K562 (cell line): ENCODE measurements at regions not wholly inside any gene's neighbourhood (a gene's known extent, or its start where the extent isn't known, plus 50 kb on each side); places are given as distances from the start of the nearest gene placed in this dataset.

Source experiments
- ATAC-seq: fragments of 200-7000 bp; cut with Tn5 transposase; 3 replicates; pipeline ENCODE4 v1.9.1; 2020; ENCODE audit warnings: moderate library complexity
- BruUV-seq: library from RNA; stranded (reverse); fragments of 400-500 nt; replicated peaks from 2 replicates; lab custom pipeline; 2021; lab: Mats Ljungman, UMichigan
- CTCF ChIA-PET: fragments of 300-600 bp; formaldehyde crosslinking; extraction: SDS; loops from one replicate; lab custom pipeline; 2021; ENCODE audit warnings: low intra/inter-chr PET ratio; lab: Yijun Ruan, JAX
- POLR2A ChIA-PET: fragments of 300-600, 350-650 bp; sonication (Branson Sonifier 250); formaldehyde crosslinking; extraction: SDS; loops from one replicate; lab custom pipeline; 2021; ENCODE audit warnings: antibody characterized with exemption, inconsistent platforms; lab: Yijun Ruan, JAX
- DNase-seq, 4 experiments: peaks; one replicate each; pipeline versions ENCODE4 v3.0.0 to v3.0.0-alpha.2; 2011 to 2018; ENCODE audit warnings: low spot score in 3 of 4, mixed read lengths in 3 of 4; ENCODE audit errors: extremely low read depth in 1 of 4
- FAIRE-seq: peaks from 2 replicates; lab custom pipeline; 2011; peaks lifted over from hg19 to GRCh38; lab: Jason Lieb, UNC
- H2AFZ ChIP-seq: 2 replicates; pipeline ENCODE4 v1.6.0; 2011; ENCODE audit warnings: low read depth, low read length, control low read depth, inconsistent platforms
- H3K27ac ChIP-seq: fragments of 200-600 bp; 3 replicates; pipeline ENCODE4 v1.8.0; 2011; ENCODE audit warnings: low read depth, mild to moderate bottlenecking, control low read depth, inconsistent platforms, low read length, moderate library complexity, mixed read lengths; ENCODE audit errors: extremely low read depth
- H3K27me3 ChIP-seq, 2 experiments: fragments of 300-600 bp in 1 of 2; 2 replicates in 1 of 2; 3 replicates in 1 of 2; pipeline versions ENCODE4 v1.6.0 to v1.8.0; 2011; ENCODE audit warnings: inconsistent platforms in 2 of 2, low read length in 2 of 2, mild to moderate bottlenecking in 1 of 2, mixed read lengths in 1 of 2, moderate library complexity in 1 of 2; ENCODE audit not compliant: control insufficient read depth in 2 of 2, insufficient read depth in 2 of 2
- H3K36me3 ChIP-seq: fragments of 300-600 bp; 3 replicates; pipeline ENCODE4 v1.8.0; 2011; ENCODE audit warnings: mild to moderate bottlenecking, low read length, inconsistent platforms; ENCODE audit not compliant: control insufficient read depth, insufficient read depth
- H3K4me1 ChIP-seq, 2 experiments: fragments of 200-600 bp in 1 of 2; replicated peaks in 1 of 2; 2 replicates in 1 of 2; 3 replicates in 1 of 2; pipeline versions ENCODE4 v1.5.1 to v1.8.0; 2011; ENCODE audit warnings: inconsistent platforms in 2 of 2, low read length in 2 of 2, mild to moderate bottlenecking in 1 of 2, mixed read lengths in 1 of 2, moderate library complexity in 1 of 2; ENCODE audit not compliant: control insufficient read depth in 2 of 2, insufficient read depth in 2 of 2
- H3K4me2 ChIP-seq: 2 replicates; pipeline ENCODE4 v1.6.1; 2011; ENCODE audit warnings: low read length, control low read depth, inconsistent platforms, mixed read lengths; ENCODE audit not compliant: insufficient read depth
- H3K4me3 ChIP-seq: fragments of 200-600 bp; sonication (generic), shearing (Covaris generic); 2 replicates; pipeline ENCODE4 v1.5.1; 2016; ENCODE audit warnings: control low read depth, inconsistent platforms
- H3K79me2 ChIP-seq: fragments of 200-600 bp; 3 replicates; pipeline ENCODE4 v1.8.0; 2011; ENCODE audit warnings: low read length, inconsistent platforms; ENCODE audit not compliant: control insufficient read depth, insufficient read depth
- H3K9ac ChIP-seq, 2 experiments: 2 replicates each; pipeline versions ENCODE4 v1.6.0 to v1.6.1; 2011; ENCODE audit warnings: low read depth in 2 of 2, low read length in 2 of 2, control low read depth in 1 of 2, inconsistent platforms in 1 of 2, mild to moderate bottlenecking in 1 of 2, mixed read lengths in 1 of 2; ENCODE audit not compliant: insufficient read depth in 1 of 2
- H3K9me1 ChIP-seq: one replicate; pipeline ENCODE4 v1.6.0; 2011; ENCODE audit warnings: inconsistent platforms, mild to moderate bottlenecking, low read length, moderate library complexity; ENCODE audit not compliant: control insufficient read depth, insufficient read depth
- H3K9me3 ChIP-seq: replicated peaks from 2 replicates; pipeline ENCODE4 v1.5.1; 2011; ENCODE audit warnings: low read depth, low read length, inconsistent platforms; ENCODE audit not compliant: control insufficient read depth, insufficient read depth
- H4K20me1 ChIP-seq: replicated peaks from 2 replicates; pipeline ENCODE4 v1.6.1; 2011; ENCODE audit warnings: low read length, inconsistent platforms, mixed read lengths; ENCODE audit not compliant: control insufficient read depth, insufficient read depth
- AFF1 ChIP-seq, 2 experiments: fragments of 450-650 bp; IDR thresholded peaks; 2 replicates each; pipeline ENCODE4 v1.6.1; 2018; ENCODE audit warnings: mild to moderate bottlenecking in 2 of 2, low read depth in 1 of 2; ENCODE audit not compliant: partially characterized antibody in 2 of 2
- SETDB1 ChIP-seq: IDR thresholded peaks from one replicate; pipeline ENCODE4 v1.6.1; 2012; ENCODE audit warnings: low read length, control low read depth, inconsistent platforms
- TSC22D4 ChIP-seq: fragments of 450-650 bp; IDR thresholded peaks from 2 replicates; pipeline ENCODE4 v1.6.1; 2016; ENCODE audit warnings: missing genetic modification characterization, missing biosample characterization, control low read depth
- TSHZ1 ChIP-seq: fragments of 250-450 bp; sonication (Bioruptor Pico); IDR thresholded peaks from 2 replicates; pipeline ENCODE4 v1.4.0; 2020; ENCODE audit warnings: mild to moderate bottlenecking, moderate library complexity
- ZNF584 ChIP-seq: fragments of 200-800 bp; sonication (Bioruptor generic); IDR thresholded peaks from 2 replicates; pipeline ENCODE4 v1.6.1; 2016; ENCODE audit warnings: low read depth, mild to moderate bottlenecking, missing genetic modification characterization, missing compliant biosample characterization
- WGBS: fragments of 100-300 bp; shearing (Covaris generic); methylation state at CpG from one replicate; pipeline ENCODE4 v1.1.6; 2016; ENCODE audit warnings: low coverage, mixed read lengths; ENCODE audit not compliant: insufficient coverage; ENCODE audit errors: missing lambda C conversion rate; 5-methylcytosine and 5-hydroxymethylcytosine counted together
- in situ Hi-C: fragments of 300-500 bp; cut with MboI; formaldehyde crosslinking; loops from 4 replicates; pipeline ENCODE4 v1.15.0; 2018; ENCODE audit warnings: inconsistent platforms, mixed read lengths
- intact Hi-C: fragments of 100-400 bp; cut with micrococcal nuclease; formaldehyde crosslinking; loops from 2 replicates; pipeline ENCODE4 v1.14.2; 2022

GRCh38 chr2:116747103-116747502, 1067.4 kb upstream of the DDX18 start:
- no peak overlapping the region for H3K4me2 ChIP-seq
- CTCF ChIA-PET: no interaction called here
- H3K9me3 ChIP-seq: no peaks in the 10 kb centered on the region; the same call in 1 of the 2 replicates
- no peaks in the 10 kb centered on the region for H4K20me1 ChIP-seq
- no peaks in the 10 kb centered on the region for H3K4me1 ChIP-seq
- ATAC-seq (no peak), FAIRE-seq (no peak), DNase-seq (no peak)
- TF ChIP-seq TSHZ1 (CRISPR knock-in tag) (no peak), ZNF584 (no peak), TSC22D4 (tag) (no peak), AFF1 (IDR thresholded peaks at IDR 0.05; ENCODE audit: low read depth in 1 of 2, partially characterized antibody in 2 of 2) (no peak), SETDB1 (no peak)
- H3K27ac ChIP-seq: no peak overlapping the region
- H2AFZ ChIP-seq: no peak overlapping the region
- intact Hi-C loops: no loop called here
- H3K79me2 ChIP-seq: no peaks in the 10 kb centered on the region
- in situ Hi-C loops: no loop called here
- no peak overlapping the region for H3K4me3 ChIP-seq
- POLR2A ChIA-PET: no interaction called here
- no peaks in the 10 kb centered on the region for H3K9me1 ChIP-seq
- H3K27me3 ChIP-seq: no peaks in the 10 kb centered on the region
- 0% methylated on average over 1 of the region's 1 CpG for WGBS
- no peak overlapping the region for H3K9ac ChIP-seq
- no TSS peak for BruUV-seq
- no peaks in the 10 kb centered on the region for H3K36me3 ChIP-seq
